NT2/D1 (cell line): ENCODE measurements at regions not wholly inside any gene's neighbourhood (a gene's known extent, or its start where the extent isn't known, plus 50 kb on each side); places are given as distances from the start of the nearest gene placed in this dataset.

Experiments used
- DNase-seq: peaks from one replicate; pipeline ENCODE4 v3.0.0-alpha.2; 2011; ENCODE audit warnings: low read depth, low spot score
- H3K27me3 ChIP-seq: 2 replicates; pipeline ENCODE4 v1.6.0; 2011; ENCODE audit warnings: mild to moderate bottlenecking; ENCODE audit not compliant: insufficient read length, insufficient read depth
- H3K36me3 ChIP-seq: 2 replicates; pipeline ENCODE4 v1.6.1; 2011; ENCODE audit warnings: mild to moderate bottlenecking, low read length, mixed read lengths; ENCODE audit not compliant: insufficient read depth, insufficient read length
- H3K4me1 ChIP-seq: 2 replicates; pipeline ENCODE4 v1.5.1; 2011; ENCODE audit not compliant: insufficient read depth, insufficient read length
- H3K4me3 ChIP-seq: 2 replicates; pipeline ENCODE4 v1.5.1; 2011; ENCODE audit warnings: low read depth; ENCODE audit not compliant: insufficient read length
- H3K9ac ChIP-seq: 2 replicates; pipeline ENCODE4 v1.6.0; 2011; ENCODE audit warnings: low read depth; ENCODE audit not compliant: insufficient read length
- H3K9me3 ChIP-seq: 2 replicates; pipeline ENCODE4 v1.5.1; 2011; ENCODE audit warnings: mild to moderate bottlenecking, low read length; ENCODE audit not compliant: insufficient read depth
- SUZ12 ChIP-seq: IDR thresholded peaks from 2 replicates; pipeline ENCODE4 v1.6.1; 2011; ENCODE audit not compliant: insufficient read length, insufficient read depth; ENCODE audit errors: extremely low read depth
- YY1 ChIP-seq: IDR thresholded peaks from 2 replicates; pipeline ENCODE4 v1.6.1; 2011; ENCODE audit not compliant: insufficient read length, insufficient read depth
- ZNF274 ChIP-seq: IDR thresholded peaks from 2 replicates; pipeline ENCODE4 v1.6.1; 2011; ENCODE audit warnings: mild to moderate bottlenecking, low read depth, low read length

DNA sequence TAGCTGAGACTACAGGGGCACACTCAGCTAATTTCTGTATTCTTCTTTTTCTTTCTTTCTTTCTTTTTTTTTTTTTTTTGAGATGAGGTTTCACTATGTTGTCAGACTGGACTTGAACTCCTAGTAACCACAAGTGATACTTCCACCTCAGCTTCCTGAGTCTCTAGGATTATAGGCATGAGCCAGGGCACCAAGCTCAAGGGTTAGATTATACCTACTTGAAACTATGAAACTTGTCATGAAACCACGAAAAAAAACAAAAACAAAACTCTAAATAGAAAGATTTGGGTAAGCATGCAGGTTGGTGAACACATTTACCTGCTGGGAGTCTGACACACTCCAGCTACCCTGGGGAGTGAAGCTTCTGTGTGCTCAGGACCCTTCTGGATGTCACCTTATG, 2250.4 kb downstream of the MRPL39 start:
- H3K36me3 ChIP-seq = no peaks in the 10 kb centered on the region

DNA sequence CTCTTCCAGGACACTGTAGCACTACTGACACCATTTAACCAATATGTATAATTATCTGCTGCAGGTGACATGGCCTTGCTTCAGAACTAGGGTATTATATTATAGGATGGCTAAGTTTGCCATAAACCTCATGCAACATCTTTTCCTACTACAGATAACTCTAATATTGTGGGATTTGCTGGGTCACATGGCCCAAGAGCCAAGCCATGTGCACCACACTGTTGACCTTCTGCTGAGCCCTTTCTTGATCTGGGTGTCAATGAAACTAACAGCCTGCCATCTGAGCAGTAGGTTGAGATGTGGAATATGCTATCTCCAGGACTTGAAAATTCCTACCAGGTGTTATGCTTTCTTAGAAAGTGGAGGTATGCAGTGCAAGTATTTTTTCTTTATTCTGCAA, 2291.1 kb downstream of the MRPL39 start:
- H3K27me3 ChIP-seq = no peaks in the 10 kb centered on the region
- no peaks in the 10 kb centered on the region for H3K4me1 ChIP-seq

More for the DNA sequence above, 2250.4 kb downstream of the MRPL39 start:
- no peak overlapping the region for H3K4me3 ChIP-seq
- no peaks in the 10 kb centered on the region for H3K27me3 ChIP-seq
- no peak for DNase-seq
- H3K4me1 ChIP-seq = no peaks in the 10 kb centered on the region
- H3K9me3 ChIP-seq = peaks cover 9% of the 10 kb centered on the region; the same call in 1 of the 2 replicates
- no peak for TF ChIP-seq SUZ12
- TF ChIP-seq YY1 = no peak
- no peak for TF ChIP-seq ZNF274
- no peak overlapping the region for H3K9ac ChIP-seq

DNA sequence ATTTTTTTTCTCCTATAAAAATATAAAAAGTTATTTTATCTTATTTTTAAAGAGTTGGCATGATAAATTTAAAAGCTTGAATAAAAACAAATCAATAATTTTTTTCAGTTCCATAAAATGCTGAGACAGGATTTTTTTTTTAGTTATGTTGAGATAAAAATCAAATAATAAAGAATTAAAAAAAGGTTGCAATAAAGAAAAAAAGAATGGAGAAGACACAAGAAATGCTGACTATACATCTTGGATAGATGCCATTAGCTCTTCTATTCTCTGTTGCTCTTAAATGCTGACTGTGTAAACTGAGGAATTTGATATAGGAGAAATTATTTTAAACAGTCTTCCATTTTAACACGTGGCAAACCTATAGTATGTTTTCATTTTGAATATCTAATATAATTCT, 2298.5 kb downstream of the MRPL39 start:
- Histone ChIP-seq H3K9me3 (no peaks in the 10 kb centered on the region), H3K9ac (no peak overlapping the region), H3K4me1 (no peaks in the 10 kb centered on the region), H3K36me3 (no peaks in the 10 kb centered on the region), H3K27me3 (no peaks in the 10 kb centered on the region), H3K4me3 (no peak overlapping the region)
- TF ChIP-seq SUZ12 (no peak), YY1 (no peak), ZNF274 (no peak)
- no peak for DNase-seq

More for the DNA sequence above, 2291.1 kb downstream of the MRPL39 start:
- Histone ChIP-seq H3K9me3 (no peaks in the 10 kb centered on the region), H3K4me3 (no peak overlapping the region), H3K36me3 (no peaks in the 10 kb centered on the region), H3K9ac (no peak overlapping the region)
- no peak for TF ChIP-seq SUZ12
- TF ChIP-seq YY1 = no peak
- no peak for TF ChIP-seq ZNF274
- no peak for DNase-seq

DNA sequence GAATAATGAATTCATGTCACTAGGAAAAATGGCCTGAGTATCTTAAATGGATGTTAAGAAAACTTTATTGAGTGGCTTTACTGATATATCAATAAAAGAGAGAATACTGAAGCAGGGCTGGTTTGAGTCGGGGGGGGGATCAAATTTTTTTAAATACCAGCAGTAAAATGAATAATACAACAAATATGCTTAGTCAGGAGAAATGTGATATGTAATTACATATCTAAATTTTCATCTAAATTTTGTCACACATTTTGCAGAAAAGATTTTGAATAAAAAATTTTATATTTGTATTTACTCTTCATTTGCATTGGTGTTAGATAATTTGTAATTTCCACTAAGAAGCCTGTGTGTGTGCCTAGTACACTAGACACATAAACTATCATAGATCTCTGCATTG, 2300.2 kb downstream of the MRPL39 start:
- H3K4me1 ChIP-seq = no peaks in the 10 kb centered on the region
- H3K9me3 ChIP-seq = no peaks in the 10 kb centered on the region
- no peaks in the 10 kb centered on the region for H3K36me3 ChIP-seq
- H3K4me3 ChIP-seq = no peak overlapping the region
- H3K27me3 ChIP-seq = no peaks in the 10 kb centered on the region
- H3K9ac ChIP-seq = no peak overlapping the region
- DNase-seq = no peak
- no peak for TF ChIP-seq YY1
- no peak for TF ChIP-seq SUZ12
- TF ChIP-seq ZNF274 = no peak

DNA sequence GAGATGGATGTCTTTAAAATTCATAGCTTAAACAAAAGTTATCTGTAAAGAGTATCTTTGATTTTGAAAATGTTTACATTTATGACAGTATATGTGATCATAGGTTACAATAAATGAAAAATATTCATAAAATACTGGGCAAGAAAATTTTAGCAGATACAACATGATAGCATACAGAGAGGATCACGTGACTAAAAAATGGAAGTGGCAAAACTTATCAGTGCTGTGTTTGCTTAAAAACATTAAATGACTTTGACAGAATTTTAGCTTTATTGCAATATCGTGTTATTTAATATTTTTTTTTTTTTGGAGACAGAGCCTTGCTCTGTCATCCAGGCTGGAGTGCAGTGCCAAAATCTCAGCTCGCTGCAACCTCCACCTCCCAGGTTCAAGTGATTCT, 2294.1 kb downstream of the NCAM2 start:
- TF ChIP-seq SUZ12 (no peak), ZNF274 (no peak), YY1 (no peak)
- no peak overlapping the region for H3K9ac ChIP-seq
- H3K36me3 ChIP-seq = no peaks in the 10 kb centered on the region
- peaks cover 15% of the 10 kb centered on the region; the same call in 1 of the 2 replicates for H3K9me3 ChIP-seq
- H3K4me1 ChIP-seq = no peaks in the 10 kb centered on the region
- H3K4me3 ChIP-seq = no peak overlapping the region
- DNase-seq = no peak
- no peaks in the 10 kb centered on the region for H3K27me3 ChIP-seq

DNA sequence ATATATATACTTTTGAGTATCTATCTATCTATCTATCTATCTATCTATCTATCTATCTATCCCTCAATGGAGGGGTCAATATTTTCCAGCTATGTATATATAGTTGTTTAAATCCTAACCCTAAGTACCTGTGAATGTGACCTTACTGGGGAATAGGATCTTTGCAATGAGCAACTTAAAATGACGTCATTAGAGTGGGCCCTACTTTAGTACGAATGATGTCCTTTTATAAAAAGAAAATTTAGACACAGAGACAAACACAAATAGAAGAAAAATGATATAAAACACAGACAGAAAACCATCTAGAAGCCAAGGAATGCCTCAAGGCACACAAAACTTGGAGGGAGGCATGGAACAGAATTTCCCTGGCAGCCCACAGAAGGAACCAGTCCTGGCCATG, 2283.7 kb downstream of the NCAM2 start:
- H3K4me3 ChIP-seq = no peak overlapping the region
- no peak overlapping the region for H3K9ac ChIP-seq
- no peak for TF ChIP-seq YY1
- TF ChIP-seq SUZ12 = no peak
- TF ChIP-seq ZNF274 = no peak
- H3K36me3 ChIP-seq = no peaks in the 10 kb centered on the region
- H3K4me1 ChIP-seq = no peaks in the 10 kb centered on the region
- H3K27me3 ChIP-seq = no peaks in the 10 kb centered on the region
- no peak for DNase-seq
- H3K9me3 ChIP-seq = no peaks in the 10 kb centered on the region

DNA sequence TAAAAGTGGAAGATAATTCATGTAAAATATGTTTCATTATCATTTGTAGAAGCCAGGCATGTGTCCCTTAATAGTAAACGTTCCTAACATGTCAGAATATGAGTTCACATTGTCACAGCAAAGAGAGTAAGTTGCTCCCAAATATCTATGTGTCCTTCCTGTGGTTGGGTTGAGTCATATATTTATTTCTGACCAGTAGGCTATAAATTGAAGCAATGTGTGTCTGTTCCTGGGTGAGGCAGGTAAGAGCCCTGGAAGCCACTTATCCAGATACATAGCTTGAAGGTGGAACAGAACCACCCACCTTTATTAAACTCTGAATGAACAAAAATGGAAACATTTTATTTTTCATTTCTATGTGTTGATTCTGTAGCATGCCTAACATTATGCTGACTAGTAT, 2251.6 kb downstream of the NCAM2 start:
- H3K9me3 ChIP-seq = no peaks in the 10 kb centered on the region
- no peaks in the 10 kb centered on the region for H3K27me3 ChIP-seq
- H3K9ac ChIP-seq = no peak overlapping the region
- no peaks in the 10 kb centered on the region for H3K4me1 ChIP-seq
- H3K36me3 ChIP-seq = no peaks in the 10 kb centered on the region
- DNase-seq = no peak
- TF ChIP-seq SUZ12 = no peak
- TF ChIP-seq YY1 = no peak
- no peak for TF ChIP-seq ZNF274
- no peak overlapping the region for H3K4me3 ChIP-seq

DNA sequence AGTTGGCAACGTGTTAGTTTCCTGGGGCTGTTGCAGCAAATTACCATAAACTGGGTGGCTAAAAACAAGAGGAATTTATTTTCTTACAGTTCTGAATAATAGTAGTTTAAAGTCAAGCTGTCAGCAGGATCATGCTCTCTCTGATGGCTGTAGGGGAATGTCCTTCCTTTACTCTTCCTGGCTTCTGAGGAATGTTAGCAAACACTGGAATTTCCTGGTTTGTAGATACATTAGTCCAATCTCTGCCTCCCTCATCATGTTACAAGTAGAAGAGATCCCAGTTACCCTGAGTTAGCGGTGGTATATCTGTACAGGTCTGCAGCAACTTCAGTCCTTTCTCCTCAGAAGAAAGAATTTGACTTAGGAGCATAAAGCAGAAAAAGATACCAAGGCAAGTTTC, 2249.1 kb downstream of the NCAM2 start:
- Histone ChIP-seq H3K27me3 (no peaks in the 10 kb centered on the region), H3K9ac (no peak overlapping the region), H3K4me1 (no peaks in the 10 kb centered on the region), H3K4me3 (no peak overlapping the region), H3K9me3 (no peaks in the 10 kb centered on the region), H3K36me3 (no peaks in the 10 kb centered on the region)
- TF ChIP-seq SUZ12 = no peak
- no peak for TF ChIP-seq YY1
- no peak for TF ChIP-seq ZNF274
- no peak for DNase-seq
